OCI-LY3 (cell line): ENCODE measurements at regions not wholly inside any gene's neighbourhood (a gene's known extent, or its start where the extent isn't known, plus 50 kb on each side); places are given as distances from the start of the nearest gene placed in this dataset.
"Not testable (repeated sequence)": the region's sequence is repeated elsewhere in the genome, so short reads cannot be mapped to it uniquely, and the experiment has no call there.

ENCODE experiments used
- H2AFZ ChIP-seq: fragments of 200-600, 300-600 bp; shearing (Covaris generic); 2 replicates; pipeline ENCODE4 v1.6.0; 2014; ENCODE audit warnings: antibody characterized with exemption, low read depth, low read length
- H3K27ac ChIP-seq: fragments of 200-600, 300-600 bp; sonication (generic); 2 replicates; pipeline ENCODE4 v1.5.1; 2014; ENCODE audit warnings: mild to moderate bottlenecking, low read length, moderate library complexity, mixed read lengths
- H3K27me3 ChIP-seq: fragments of 200-600, 300-600 bp; sonication (generic); 2 replicates; pipeline ENCODE4 v1.6.1; 2014; ENCODE audit warnings: low read depth, low read length, mixed read lengths
- H3K36me3 ChIP-seq: fragments of 200-600, 300-600 bp; sonication (generic); replicated peaks from 2 replicates; pipeline ENCODE3; 2014; ENCODE audit warnings: low read depth, low read length, mixed read lengths
- H3K4me1 ChIP-seq: fragments of 300-600, 200-600 bp; sonication (generic); 2 replicates; pipeline ENCODE4 v1.6.1; 2014; ENCODE audit warnings: low read length, mixed read lengths
- H3K4me2 ChIP-seq: fragments of 200-600, 300-600 bp; sonication (generic); 2 replicates; pipeline ENCODE4 v1.6.1; 2014; ENCODE audit warnings: low read length, mixed read lengths
- H3K4me3 ChIP-seq: fragments of 300-600, 200-600 bp; sonication (generic); 2 replicates; pipeline ENCODE4 v1.5.1; 2014; ENCODE audit warnings: antibody characterized with exemption, mild to moderate bottlenecking, low read length, moderate library complexity
- H3K79me2 ChIP-seq: fragments of 300-600, 200-600 bp; shearing (Covaris generic); 2 replicates; pipeline ENCODE4 v1.6.1; 2014; ENCODE audit warnings: mild to moderate bottlenecking, low read length, mixed read lengths
- H3K9ac ChIP-seq: fragments of 300-600, 200-600 bp; shearing (Covaris generic); 2 replicates; pipeline ENCODE4 v1.6.0; 2014; ENCODE audit warnings: mild to moderate bottlenecking, low read length, moderate library complexity
- H3K9me3 ChIP-seq: fragments of 200-600, 300-600 bp; shearing (Covaris generic); 2 replicates; pipeline ENCODE4 v1.6.1; 2014; ENCODE audit warnings: low read length, mixed read lengths; ENCODE audit not compliant: insufficient read depth
- H4K20me1 ChIP-seq: fragments of 200-600, 300-600 bp; sonication (generic); 2 replicates; pipeline ENCODE4 v1.6.1; 2016; ENCODE audit warnings: low read length, mixed read lengths; ENCODE audit not compliant: insufficient read depth
- CTCF ChIP-seq: fragments of 200-600, 300-600 bp; sonication (generic); IDR thresholded peaks from 2 replicates; pipeline ENCODE4 v1.5.1; 2014; ENCODE audit warnings: antibody characterized with exemption, low read length, low read depth
- EZH2phosphoT487 ChIP-seq: fragments of 200-600 bp; shearing (Covaris generic); IDR thresholded peaks from 2 replicates; pipeline ENCODE4 v1.6.1; 2018; ENCODE audit warnings: antibody characterized with exemption, mixed run types, low read depth

DNA sequence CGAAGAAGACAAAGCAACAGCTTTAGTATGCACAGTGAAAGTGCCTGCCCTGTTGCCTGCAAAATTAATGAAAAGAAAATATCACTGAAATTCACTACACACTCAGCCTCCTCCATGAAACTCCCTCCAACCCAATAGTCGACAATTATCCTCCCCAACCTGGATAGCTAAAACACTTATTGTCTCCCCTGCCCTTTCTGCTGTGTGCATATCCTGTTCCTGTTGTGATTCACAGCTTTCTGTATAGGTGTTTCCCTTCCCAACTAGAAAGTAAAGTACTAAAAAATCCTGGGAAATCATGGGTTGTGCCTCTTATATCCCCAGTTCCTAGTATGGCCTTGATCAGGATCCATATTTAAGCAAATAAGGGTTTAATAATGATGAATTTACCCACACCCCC, 412.1 kb downstream of the LTN1 start:
- Histone ChIP-seq H3K9ac (no peak overlapping the region), H3K27ac (no peak overlapping the region), H3K4me3 (no peak overlapping the region), H3K9me3 (no peaks in the 10 kb centered on the region), H4K20me1 (no peaks in the 10 kb centered on the region), H3K4me1 (no peaks in the 10 kb centered on the region), H2AFZ (no peak overlapping the region), H3K36me3 (no peaks in the 10 kb centered on the region), H3K27me3 (no peaks in the 10 kb centered on the region), H3K4me2 (no peak overlapping the region), H3K79me2 (no peaks in the 10 kb centered on the region)
- TF ChIP-seq EZH2phosphoT487 (no peak), CTCF (no peak)

GRCh38 chr21:28579986-28580550, 412.6 kb downstream of the LTN1 start:
- no peak overlapping the region for H3K9ac ChIP-seq
- no peak for TF ChIP-seq EZH2phosphoT487
- no peak for TF ChIP-seq CTCF
- H3K4me2 ChIP-seq, result no peak overlapping the region
- no peak overlapping the region for H3K4me3 ChIP-seq
- H3K9me3 ChIP-seq, result no peaks in the 10 kb centered on the region
- no peaks in the 10 kb centered on the region for H3K79me2 ChIP-seq
- no peak overlapping the region for H3K27ac ChIP-seq
- H3K27me3 ChIP-seq, result no peaks in the 10 kb centered on the region
- no peak overlapping the region for H2AFZ ChIP-seq
- no peaks in the 10 kb centered on the region for H4K20me1 ChIP-seq
- H3K4me1 ChIP-seq, result no peaks in the 10 kb centered on the region
- no peaks in the 10 kb centered on the region for H3K36me3 ChIP-seq

DNA sequence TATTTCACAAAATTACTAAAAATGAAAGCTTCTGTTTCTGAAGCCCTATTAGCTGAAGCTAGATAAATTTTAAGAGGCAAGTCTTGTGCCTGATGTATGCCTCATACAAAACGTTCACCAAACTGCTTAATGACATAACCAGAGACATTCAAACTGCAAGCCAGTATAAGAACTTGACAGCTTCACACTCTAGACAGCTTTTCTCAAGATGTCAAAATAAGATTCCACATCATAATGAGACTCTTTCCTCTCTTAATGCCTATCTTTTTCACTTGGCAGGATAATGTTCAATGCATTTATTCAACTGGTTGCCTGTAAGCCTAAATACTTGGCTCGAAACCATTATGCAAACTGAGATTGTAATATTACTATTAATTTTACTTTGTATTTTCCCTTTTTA, 424.0 kb downstream of the LTN1 start:
- Histone ChIP-seq H3K27ac (no peak overlapping the region), H4K20me1 (no peaks in the 10 kb centered on the region), H3K9me3 (no peaks in the 10 kb centered on the region), H3K36me3 (no peaks in the 10 kb centered on the region), H3K79me2 (no peaks in the 10 kb centered on the region), H3K9ac (no peak overlapping the region), H3K4me3 (no peak overlapping the region), H2AFZ (no peak overlapping the region), H3K4me2 (no peak overlapping the region), H3K4me1 (peaks cover 3% of the 10 kb centered on the region; the same call in 1 of the 2 replicates), H3K27me3 (no peaks in the 10 kb centered on the region)
- no peak for TF ChIP-seq CTCF
- no peak for TF ChIP-seq EZH2phosphoT487

GRCh38 chr21:28563933-28564332, 428.7 kb downstream of the LTN1 start:
- not testable (repeated sequence) for H3K36me3 ChIP-seq, H3K4me1 ChIP-seq, H3K4me3 ChIP-seq, H3K9me3 ChIP-seq, H3K9ac ChIP-seq, H2AFZ ChIP-seq, H3K79me2 ChIP-seq, H3K4me2 ChIP-seq, H3K27ac ChIP-seq, H4K20me1 ChIP-seq, H3K27me3 ChIP-seq

- TF ChIP-seq CTCF, result no peak
- no peak overlapping the region for H3K4me2 ChIP-seq
Measured at GRCh38 chr21:28561772-28562171, 430.9 kb downstream of the LTN1 start.

More at GRCh38 chr21:28561772-28562171, 430.9 kb downstream of the LTN1 start:
- Histone ChIP-seq H3K27me3 (no peaks in the 10 kb centered on the region), H2AFZ (no peak overlapping the region), H3K36me3 (no peaks in the 10 kb centered on the region), H3K9me3 (no peaks in the 10 kb centered on the region), H3K9ac (no peak overlapping the region), H3K79me2 (no peaks in the 10 kb centered on the region), H4K20me1 (no peaks in the 10 kb centered on the region), H3K4me1 (no peaks in the 10 kb centered on the region), H3K27ac (no peak overlapping the region), H3K4me3 (no peak overlapping the region)
